ENCODE measurements at regions not wholly inside any gene's neighbourhood (a gene's known extent, or its start where the extent isn't known, plus 50 kb on each side); places are given as distances from the start of the nearest gene placed in this dataset.
A peak's percentile ranks its signal among the peaks of the same experiment; 100 is the strongest.

DNA sequence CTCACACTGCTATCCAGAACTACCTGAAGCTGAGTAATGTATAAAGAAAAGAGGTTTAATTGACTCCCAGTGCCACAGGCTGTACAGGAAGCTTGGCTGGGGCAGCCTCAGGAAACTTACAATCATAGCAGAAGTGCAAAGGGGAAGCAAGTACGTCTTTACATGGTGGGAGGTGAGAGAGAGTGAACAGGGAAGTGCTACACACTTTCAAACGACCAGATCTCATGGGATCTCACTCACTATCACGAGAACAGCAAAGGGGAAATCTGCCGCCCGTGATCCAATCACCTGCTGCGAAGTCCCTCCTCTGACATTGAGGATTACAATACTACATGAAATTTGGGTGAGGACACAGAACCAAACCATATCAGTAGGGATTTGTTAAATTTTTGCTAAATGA lies 150.4 kb upstream of the NXPH2 start:
- TF ChIP-seq, protein P1, sequence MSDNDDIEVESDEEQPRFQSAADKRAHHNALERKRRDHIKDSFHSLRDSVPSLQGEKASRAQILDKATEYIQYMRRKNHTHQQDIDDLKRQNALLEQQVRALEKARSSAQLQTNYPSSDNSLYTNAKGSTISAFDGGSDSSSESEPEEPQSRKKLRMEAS (IDR thresholded peaks at IDR 0.05): no peak
- TF ChIP-seq TAF1 (IDR thresholded peaks at IDR 0.05; ENCODE audit: low read depth) (no peak), CREB1 (IDR thresholded peaks at IDR 0.05; ENCODE audit: low read depth) (no peak), TCF12 (IDR thresholded peaks at IDR 0.05; ENCODE audit: low read depth) (no peak), NFIC (IDR thresholded peaks at IDR 0.05) (no peak), RAD21 (IDR thresholded peaks at IDR 0.05; ENCODE audit: low read depth) (no peak), ZBTB7A (IDR thresholded peaks at IDR 0.05; ENCODE audit: low read depth) (no peak), EP300 (IDR thresholded peaks at IDR 0.05; ENCODE audit: borderline replicate concordance) (no peak), YY1 (IDR thresholded peaks at IDR 0.05; ENCODE audit: low read depth) (no peak), CEBPB (IDR thresholded peaks at IDR 0.05) (no peak), TEAD4 (IDR thresholded peaks at IDR 0.05) (no peak), EGR1 (IDR thresholded peaks at IDR 0.05) (no peak), FOXM1 (IDR thresholded peaks at IDR 0.05; ENCODE audit: borderline replicate concordance, low read depth) (no peak)
- TF ChIP-seq, protein P2, sequence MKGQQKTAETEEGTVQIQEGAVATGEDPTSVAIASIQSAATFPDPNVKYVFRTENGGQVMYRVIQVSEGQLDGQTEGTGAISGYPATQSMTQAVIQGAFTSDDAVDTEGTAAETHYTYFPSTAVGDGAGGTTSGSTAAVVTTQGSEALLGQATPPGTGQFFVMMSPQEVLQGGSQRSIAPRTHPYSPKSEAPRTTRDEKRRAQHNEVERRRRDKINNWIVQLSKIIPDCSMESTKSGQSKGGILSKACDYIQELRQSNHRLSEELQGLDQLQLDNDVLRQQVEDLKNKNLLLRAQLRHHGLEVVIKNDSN (IDR thresholded peaks at IDR 0.05): no peak
- TF ChIP-seq, protein P3, sequence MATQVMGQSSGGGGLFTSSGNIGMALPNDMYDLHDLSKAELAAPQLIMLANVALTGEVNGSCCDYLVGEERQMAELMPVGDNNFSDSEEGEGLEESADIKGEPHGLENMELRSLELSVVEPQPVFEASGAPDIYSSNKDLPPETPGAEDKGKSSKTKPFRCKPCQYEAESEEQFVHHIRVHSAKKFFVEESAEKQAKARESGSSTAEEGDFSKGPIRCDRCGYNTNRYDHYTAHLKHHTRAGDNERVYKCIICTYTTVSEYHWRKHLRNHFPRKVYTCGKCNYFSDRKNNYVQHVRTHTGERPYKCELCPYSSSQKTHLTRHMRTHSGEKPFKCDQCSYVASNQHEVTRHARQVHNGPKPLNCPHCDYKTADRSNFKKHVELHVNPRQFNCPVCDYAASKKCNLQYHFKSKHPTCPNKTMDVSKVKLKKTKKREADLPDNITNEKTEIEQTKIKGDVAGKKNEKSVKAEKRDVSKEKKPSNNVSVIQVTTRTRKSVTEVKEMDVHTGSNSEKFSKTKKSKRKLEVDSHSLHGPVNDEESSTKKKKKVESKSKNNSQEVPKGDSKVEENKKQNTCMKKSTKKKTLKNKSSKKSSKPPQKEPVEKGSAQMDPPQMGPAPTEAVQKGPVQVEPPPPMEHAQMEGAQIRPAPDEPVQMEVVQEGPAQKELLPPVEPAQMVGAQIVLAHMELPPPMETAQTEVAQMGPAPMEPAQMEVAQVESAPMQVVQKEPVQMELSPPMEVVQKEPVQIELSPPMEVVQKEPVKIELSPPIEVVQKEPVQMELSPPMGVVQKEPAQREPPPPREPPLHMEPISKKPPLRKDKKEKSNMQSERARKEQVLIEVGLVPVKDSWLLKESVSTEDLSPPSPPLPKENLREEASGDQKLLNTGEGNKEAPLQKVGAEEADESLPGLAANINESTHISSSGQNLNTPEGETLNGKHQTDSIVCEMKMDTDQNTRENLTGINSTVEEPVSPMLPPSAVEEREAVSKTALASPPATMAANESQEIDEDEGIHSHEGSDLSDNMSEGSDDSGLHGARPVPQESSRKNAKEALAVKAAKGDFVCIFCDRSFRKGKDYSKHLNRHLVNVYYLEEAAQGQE (IDR thresholded peaks at IDR 0.05; ENCODE audit: low read depth): no peak

DNA sequence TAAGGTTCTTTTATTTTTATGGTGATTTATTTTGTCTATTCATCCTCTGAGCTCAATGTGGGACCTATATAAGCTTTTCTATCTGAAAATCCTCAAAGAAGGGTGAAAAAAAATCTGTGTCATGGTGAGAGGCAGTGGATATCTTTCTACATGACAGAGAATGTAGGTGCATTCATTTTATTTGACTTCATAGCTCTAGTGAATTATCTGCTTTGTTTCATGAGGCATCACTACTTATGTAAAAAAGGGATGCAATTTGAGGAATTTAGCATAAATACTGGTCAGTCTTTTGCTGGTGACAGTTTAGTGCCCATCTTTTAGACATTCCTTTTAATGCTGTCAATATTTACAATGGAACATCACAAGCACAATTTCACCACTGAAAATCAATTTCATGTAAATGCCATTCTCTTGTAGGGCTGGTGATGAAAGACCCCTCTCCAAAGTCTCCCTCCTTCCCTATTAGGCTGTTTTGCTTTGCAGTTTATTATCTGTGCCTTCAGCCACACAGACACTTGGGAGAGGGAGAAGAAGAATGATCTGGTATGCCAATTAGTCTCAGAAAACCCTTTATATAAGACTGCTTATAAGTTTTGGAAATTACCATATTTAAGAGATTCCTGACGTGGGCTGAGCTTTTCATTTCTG lies 148.3 kb upstream of the NXPH2 start:
- TF ChIP-seq EP300 (IDR thresholded peaks at IDR 0.05; ENCODE audit: borderline replicate concordance): no peak
- TF ChIP-seq, protein P1 (IDR thresholded peaks at IDR 0.05): no peak
- TF ChIP-seq NFIC (IDR thresholded peaks at IDR 0.05): no peak
- TF ChIP-seq CREB1 (IDR thresholded peaks at IDR 0.05; ENCODE audit: low read depth): no peak
- TF ChIP-seq YY1 (IDR thresholded peaks at IDR 0.05; ENCODE audit: low read depth): no peak
- TF ChIP-seq, protein P3 (IDR thresholded peaks at IDR 0.05; ENCODE audit: low read depth): no peak
- TF ChIP-seq TEAD4 (IDR thresholded peaks at IDR 0.05): no peak
- no peak for TF ChIP-seq TCF12 (IDR thresholded peaks at IDR 0.05; ENCODE audit: low read depth)
- TF ChIP-seq ZBTB7A (IDR thresholded peaks at IDR 0.05; ENCODE audit: low read depth): no peak
- no peak for TF ChIP-seq CEBPB (IDR thresholded peaks at IDR 0.05)
- no peak for TF ChIP-seq FOXM1 (IDR thresholded peaks at IDR 0.05; ENCODE audit: borderline replicate concordance, low read depth)
- TF ChIP-seq, protein P2 (IDR thresholded peaks at IDR 0.05): no peak
- TF ChIP-seq EGR1 (IDR thresholded peaks at IDR 0.05): no peak
- TF ChIP-seq TAF1 (IDR thresholded peaks at IDR 0.05; ENCODE audit: low read depth): no peak
- TF ChIP-seq RAD21 (IDR thresholded peaks at IDR 0.05; ENCODE audit: low read depth): no peak

DNA sequence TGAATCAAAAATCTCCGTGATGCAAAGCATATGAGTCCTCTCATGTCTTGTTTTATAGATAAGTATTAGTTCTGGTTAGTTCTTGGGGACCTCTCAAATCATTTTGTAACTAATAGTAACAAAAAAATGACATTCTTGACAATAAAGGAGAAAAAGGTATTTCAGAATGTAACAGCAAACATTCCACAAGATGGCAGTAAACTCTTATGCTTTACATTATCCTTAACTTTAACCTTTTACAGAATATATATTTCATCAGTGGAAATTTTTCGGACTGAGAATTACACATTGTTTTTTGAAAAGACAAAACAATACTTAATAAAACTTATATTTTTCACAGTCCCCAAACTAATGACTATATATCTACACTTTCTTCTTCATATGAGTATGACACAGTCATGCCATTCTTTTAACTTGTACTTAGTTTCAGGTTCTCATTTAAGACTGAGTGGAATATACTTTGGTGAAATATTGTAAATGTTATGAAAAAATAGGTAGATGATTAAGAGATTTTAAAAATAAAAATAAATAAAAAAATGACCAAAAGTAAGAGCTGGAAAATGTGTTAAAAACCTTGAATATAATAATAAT lies 142.9 kb upstream of the NXPH2 start:
- TF ChIP-seq ZBTB7A (IDR thresholded peaks at IDR 0.05; ENCODE audit: low read depth): no peak
- peak; percentile 58 for TF ChIP-seq RAD21 (IDR thresholded peaks at IDR 0.05; ENCODE audit: low read depth)
- TF ChIP-seq, protein P3 (IDR thresholded peaks at IDR 0.05; ENCODE audit: low read depth): no peak
- TF ChIP-seq FOXM1 (IDR thresholded peaks at IDR 0.05; ENCODE audit: borderline replicate concordance, low read depth): no peak
- TF ChIP-seq EP300 (IDR thresholded peaks at IDR 0.05; ENCODE audit: borderline replicate concordance): no peak

DNA sequence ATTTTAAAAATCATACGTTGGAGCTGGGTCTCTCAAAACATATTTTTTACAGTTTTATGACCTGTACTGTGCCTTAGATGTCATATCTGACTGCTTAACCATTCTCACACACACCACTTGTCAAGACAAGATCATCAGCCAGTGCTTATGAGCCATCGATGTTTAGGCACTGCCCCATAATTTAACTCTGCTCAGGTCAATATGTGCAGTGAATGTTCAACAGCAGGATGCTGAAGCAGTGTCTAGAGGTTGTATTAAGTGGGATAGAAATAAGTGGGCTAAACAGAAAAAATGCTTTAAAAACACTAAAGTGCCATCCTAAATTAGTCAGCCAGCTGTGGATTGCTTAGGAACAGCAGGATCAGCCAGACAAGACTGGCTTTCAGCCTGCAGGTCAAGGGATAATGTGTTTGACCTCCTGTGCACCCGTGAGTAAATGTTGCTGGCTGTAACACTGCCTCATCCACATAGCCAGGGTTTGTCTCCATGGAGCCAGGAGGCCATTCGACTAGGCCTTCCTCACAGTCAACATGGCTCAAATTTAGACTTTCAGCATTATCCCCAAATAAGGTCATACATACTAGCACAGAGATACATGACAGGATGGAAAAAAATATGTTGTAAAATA lies 139.0 kb upstream of the NXPH2 start:
- TF ChIP-seq, protein P3 (IDR thresholded peaks at IDR 0.05; ENCODE audit: low read depth): no peak
- TF ChIP-seq TCF12 (IDR thresholded peaks at IDR 0.05; ENCODE audit: low read depth) (no peak), NFIC (IDR thresholded peaks at IDR 0.05) (no peak), ZBTB7A (IDR thresholded peaks at IDR 0.05; ENCODE audit: low read depth) (no peak), CREB1 (IDR thresholded peaks at IDR 0.05; ENCODE audit: low read depth) (no peak), RAD21 (IDR thresholded peaks at IDR 0.05; ENCODE audit: low read depth) (no peak), EP300 (IDR thresholded peaks at IDR 0.05; ENCODE audit: borderline replicate concordance) (no peak), TEAD4 (IDR thresholded peaks at IDR 0.05) (no peak)
- TF ChIP-seq, protein P1 (IDR thresholded peaks at IDR 0.05): no peak

Measured in Ishikawa (cell line).